Common myeloid progenitor, CD34-positive (primary cell): ENCODE measurements at regions not wholly inside any gene's neighbourhood (a gene's known extent, or its start where the extent isn't known, plus 50 kb on each side); places are given as distances from the start of the nearest gene placed in this dataset.

Experiments used
- CTCF ChIA-PET: fragments of 350-600 bp; sonication (Branson Sonifier 250); formaldehyde crosslinking; loops from one replicate; lab custom pipeline; 2021; ENCODE audit warnings: antibody characterized with exemption; lab: Charles Lee
- POLR2A ChIA-PET: fragments of 350-600 bp; sonication (Branson Sonifier 250); formaldehyde crosslinking; loops from one replicate; lab custom pipeline; 2021; ENCODE audit warnings: antibody characterized with exemption; lab: Charles Lee
- DNase-seq, 3 donors: peaks; one replicate each; pipeline versions ENCODE4 v3.0.0 to v3.0.0-alpha.2; 2013
- H3K27ac ChIP-seq, 2 experiments: 1 replicate in 1 of 2; 2 replicates in 1 of 2; pipeline ENCODE4 v1.7.0; 2013; ENCODE audit warnings: inconsistent platforms in 2 of 2, low read length in 2 of 2, mild to moderate bottlenecking in 2 of 2, low read depth in 1 of 2, moderate library complexity in 1 of 2; ENCODE audit not compliant: severe bottlenecking in 2 of 2, insufficient read depth in 1 of 2, poor library complexity in 1 of 2
- H3K27me3 ChIP-seq, 5 experiments: replicated peaks in 2 of 5; 1 replicate in 3 of 5; 2 replicates in 2 of 5; pipeline versions ENCODE4 v1.6.1 to v1.7.0; 2013; ENCODE audit warnings: low read length in 4 of 5, mild to moderate bottlenecking in 2 of 5, moderate library complexity in 2 of 5, inconsistent platforms in 1 of 5; ENCODE audit not compliant: insufficient read depth in 5 of 5, control insufficient read depth in 4 of 5
- H3K36me3 ChIP-seq, 4 experiments: 1 replicate in 2 of 4; 2 replicates in 2 of 4; pipeline versions ENCODE4 v1.6.1 to v1.7.0; 2013; ENCODE audit warnings: low read length in 3 of 4, control low read depth in 1 of 4, mild to moderate bottlenecking in 1 of 4; ENCODE audit not compliant: control insufficient read depth in 4 of 4, insufficient read depth in 4 of 4
- H3K4me1 ChIP-seq, 4 experiments: 1 replicate in 3 of 4; 2 replicates in 1 of 4; pipeline versions ENCODE4 v1.6.1 to v1.7.1; 2013; ENCODE audit warnings: low read length in 3 of 4, mild to moderate bottlenecking in 3 of 4, control low read depth in 1 of 4, inconsistent platforms in 1 of 4, moderate library complexity in 1 of 4; ENCODE audit not compliant: control insufficient read depth in 4 of 4, insufficient read depth in 4 of 4; ENCODE audit errors: control extremely low read depth in 1 of 4
- H3K4me3 ChIP-seq, 7 experiments: 1 replicate in 4 of 7; 2 replicates in 3 of 7; pipeline versions ENCODE4 v1.5.1 to v1.7.0; 2013; ENCODE audit warnings: mild to moderate bottlenecking in 7 of 7, low read length in 6 of 7, moderate library complexity in 6 of 7, inconsistent platforms in 2 of 7, low read depth in 2 of 7, control low read depth in 1 of 7; ENCODE audit not compliant: insufficient read depth in 4 of 7, control insufficient read depth in 1 of 7; ENCODE audit errors: extremely low read depth in 1 of 7
- H3K9me3 ChIP-seq, 5 experiments: 1 replicate in 4 of 5; 2 replicates in 1 of 5; pipeline versions ENCODE4 v1.6.1 to v1.7.1; 2013; ENCODE audit warnings: low read length in 4 of 5, mild to moderate bottlenecking in 2 of 5, inconsistent platforms in 1 of 5, low read depth in 1 of 5, moderate library complexity in 1 of 5; ENCODE audit not compliant: control insufficient read depth in 4 of 5, insufficient read depth in 2 of 5; ENCODE audit errors: control extremely low read depth in 1 of 5
- WGBS: methylation state at CpG from one replicate; pipeline ENCODE4 v1.1.5; 2013; ENCODE audit not compliant: insufficient coverage; 5-methylcytosine and 5-hydroxymethylcytosine counted together

GRCh38 chr11:130814440-130815096 is 101.7 kb downstream of the SNX19 start:
- Histone ChIP-seq H3K4me1 (no peaks in the 10 kb centered on the region), H3K27ac (no peak overlapping the region), H3K36me3 (no peaks in the 10 kb centered on the region), H3K4me3 (no peak overlapping the region), H3K9me3 (no peaks in the 10 kb centered on the region), H3K27me3 (peaks cover 0 to 2% (median 0%) of the 10 kb centered on the region in 5 experiments)
- no peak for DNase-seq
- CTCF ChIA-PET = interaction anchor here (1.4 kb wide), 1 partner anchor 11 kb away, joined by 3 read pairs; no protein-coding TSS in a partner anchor
- 93% methylated on average over 3 of the region's 4 CpGs for whole genome bisulfite sequencing
- POLR2A ChIA-PET = no interaction called here

- DNase-seq = no peak
- no peak overlapping the region for H3K4me3 ChIP-seq
- no peaks in the 10 kb centered on the region for H3K9me3 ChIP-seq
- POLR2A ChIA-PET = no interaction called here
- no peaks in the 10 kb centered on the region for H3K4me1 ChIP-seq
- CTCF ChIA-PET = interaction anchor here (1.4 kb wide), 1 partner anchor 11 kb away, joined by 3 read pairs; no protein-coding TSS in a partner anchor
- no peak overlapping the region for H3K27ac ChIP-seq
- WGBS = 95% methylated on average over 6 of the region's 9 CpGs
- H3K36me3 ChIP-seq = no peaks in the 10 kb centered on the region
- H3K27me3 ChIP-seq = peaks cover 0 to 2% (median 0%) of the 10 kb centered on the region in 5 experiments
Observed at GRCh38 chr11:130815097-130815802, 101.0 kb downstream of the SNX19 start.

- Histone ChIP-seq H3K9me3 (no peaks in the 10 kb centered on the region), H3K36me3 (no peaks in the 10 kb centered on the region), H3K27ac (no peak overlapping the region), H3K4me1 (no peaks in the 10 kb centered on the region), H3K27me3 (peaks cover 0 to 4% (median 0%) of the 10 kb centered on the region in 5 experiments), H3K4me3 (no peak overlapping the region)
- 94% methylated on average over 6 of the region's 7 CpGs for WGBS
- POLR2A ChIA-PET = no interaction called here
- CTCF ChIA-PET = interaction anchor here (1.4 kb wide), 1 partner anchor 10 kb away, joined by 3 read pairs; no protein-coding TSS in a partner anchor
- no peak for DNase-seq
Observed at GRCh38 chr11:130815956-130816355, 100.3 kb downstream of the SNX19 start.

GRCh38 chr11:130816546-130817329 is 99.5 kb downstream of the SNX19 start:
- CTCF ChIA-PET = no interaction called here
- H3K4me1 ChIP-seq = no peaks in the 10 kb centered on the region
- H3K27ac ChIP-seq = no peak overlapping the region
- H3K4me3 ChIP-seq = no peak overlapping the region
- H3K9me3 ChIP-seq = no peaks in the 10 kb centered on the region
- H3K36me3 ChIP-seq = no peaks in the 10 kb centered on the region
- POLR2A ChIA-PET = no interaction called here
- peaks cover 0 to 4% (median 0%) of the 10 kb centered on the region in 5 experiments for H3K27me3 ChIP-seq
- no peak for DNase-seq
- WGBS = 90% methylated on average over 12 of the region's 15 CpGs

- H3K27ac ChIP-seq = no peak overlapping the region
- no peaks in the 10 kb centered on the region for H3K36me3 ChIP-seq
- no peaks in the 10 kb centered on the region for H3K9me3 ChIP-seq
- ChIA-PET CTCF (no interaction called here), POLR2A (interaction anchor here (0.7 kb wide), 1 partner anchor 68 kb away, joined by 3 read pairs; no protein-coding TSS in a partner anchor)
- peaks cover 0 to 4% (median 0%) of the 10 kb centered on the region in 5 experiments for H3K27me3 ChIP-seq
- DNase-seq = peak in 1 of 3 donors; percentile 47
- H3K4me1 ChIP-seq = no peaks in the 10 kb centered on the region
- no peak overlapping the region for H3K4me3 ChIP-seq
Observed at GRCh38 chr11:130817330-130817944, 98.8 kb downstream of the SNX19 start.

GRCh38 chr11:130819625-130820024 is 96.7 kb downstream of the SNX19 start:
- CTCF ChIA-PET = no interaction called here
- Histone ChIP-seq H3K27ac (no peak overlapping the region), H3K27me3 (peaks cover 0 to 9% (median 0%) of the 10 kb centered on the region in 5 experiments), H3K4me1 (no peaks in the 10 kb centered on the region), H3K36me3 (no peaks in the 10 kb centered on the region), H3K4me3 (no peak overlapping the region), H3K9me3 (no peaks in the 10 kb centered on the region)
- WGBS = 96% methylated on average over 6 of the region's 6 CpGs
- POLR2A ChIA-PET = no interaction called here
- DNase-seq = no peak
